Amniotic epithelial cell (primary cell): ENCODE measurements at regions not wholly inside any gene's neighbourhood (a gene's known extent, or its start where the extent isn't known, plus 50 kb on each side); places are given as distances from the start of the nearest gene placed in this dataset.

Experiments
- DNase-seq: peaks from one replicate; pipeline ENCODE4 v3.0.0-alpha.2; 2010; ENCODE audit warnings: low read depth

GRCh38 chr2:160674146-160674750 lies 180.6 kb upstream of the RBMS1 start:
- DNase-seq = no peak

- peak; percentile 26 for DNase-seq
Observed at GRCh38 chr2:160679686-160680085, 186.1 kb upstream of the RBMS1 start.

- DNase-seq = peak; percentile 90
Observed at GRCh38 chr2:160680294-160680693, 186.7 kb upstream of the RBMS1 start.

GRCh38 chr2:160680974-160681373 lies 187.4 kb upstream of the RBMS1 start:
- DNase-seq = no peak

- no peak for DNase-seq
Observed at GRCh38 chr2:160683206-160683605, 189.6 kb upstream of the RBMS1 start.

- no peak for DNase-seq
Observed at GRCh38 chr2:160687629-160688028, 194.0 kb upstream of the RBMS1 start.

GRCh38 chr2:160689441-160689840 lies 195.8 kb upstream of the RBMS1 start:
- no peak for DNase-seq

- no peak for DNase-seq
Observed at GRCh38 chr2:160694221-160694620, 200.6 kb upstream of the RBMS1 start.

- no peak for DNase-seq
Observed at GRCh38 chr2:160694631-160695030, 201.0 kb upstream of the RBMS1 start.

- peak; percentile 42 for DNase-seq
Observed at GRCh38 chr2:160695402-160696086, 201.9 kb upstream of the RBMS1 start.

- peak; percentile 42 for DNase-seq
Observed at GRCh38 chr2:160696087-160696452, 202.5 kb upstream of the RBMS1 start.

GRCh38 chr2:160697817-160698216 lies 204.2 kb upstream of the RBMS1 start:
- no peak for DNase-seq

GRCh38 chr2:160700021-160700814 lies 206.6 kb upstream of the RBMS1 start:
- peak; percentile 15 for DNase-seq

GRCh38 chr2:160701822-160702221 lies 208.2 kb upstream of the RBMS1 start:
- DNase-seq = no peak

GRCh38 chr2:160702754-160703153 lies 209.1 kb upstream of the RBMS1 start:
- no peak for DNase-seq

GRCh38 chr2:160703648-160704585 lies 210.3 kb upstream of the RBMS1 start:
- no peak for DNase-seq

- DNase-seq = no peak
Observed at GRCh38 chr2:160715428-160715827, 221.8 kb upstream of the RBMS1 start.

- DNase-seq = peak; percentile 43
Observed at GRCh38 chr2:160719116-160719515, 225.5 kb upstream of the RBMS1 start.

GRCh38 chr2:160720098-160720497 lies 226.5 kb upstream of the RBMS1 start:
- no peak for DNase-seq

- DNase-seq = peak; percentile 10
Observed at GRCh38 chr2:160721089-160722040, 227.8 kb upstream of the RBMS1 start.

GRCh38 chr2:160726046-160726445 lies 232.4 kb upstream of the RBMS1 start:
- DNase-seq = no peak
